ENCODE measurements at regions not wholly inside any gene's neighbourhood (a gene's known extent, or its start where the extent isn't known, plus 50 kb on each side); places are given as distances from the start of the nearest gene placed in this dataset.

DNA sequence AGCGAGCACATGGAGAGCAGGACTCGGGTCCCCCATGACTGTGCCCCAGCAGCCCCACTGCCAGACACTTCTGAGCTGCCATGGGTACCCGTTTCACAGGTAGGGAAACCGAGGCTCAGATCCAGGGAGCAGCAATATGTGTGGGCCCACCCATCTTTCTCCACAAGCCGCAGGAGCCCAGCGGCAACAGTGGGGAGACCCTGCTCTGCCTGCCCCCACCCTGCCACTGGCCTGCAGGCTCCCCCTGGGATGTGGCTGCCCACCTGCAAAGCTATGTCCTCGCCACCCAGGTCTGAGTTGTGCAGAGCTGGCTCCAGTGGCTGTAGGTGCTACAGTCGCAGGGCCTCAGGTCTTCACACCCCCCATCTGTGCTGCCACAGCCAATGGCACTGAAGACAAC lies 50.6 kb upstream of the C1QTNF9B start:
- DNase-seq (ENCODE audit: insufficient read length) (no peak), FAIRE-seq (no peak)
- TF ChIP-seq TAF1 (IDR thresholded peaks at IDR 0.05; ENCODE audit: borderline replicate concordance, low read depth, low read length) (no peak), POLR2A (IDR thresholded peaks at IDR 0.05; ENCODE audit: low read depth, low read length) (no peak), POLR2AphosphoS5 (IDR thresholded peaks at IDR 0.05; ENCODE audit: low read depth, low read length) (no peak)

DNA sequence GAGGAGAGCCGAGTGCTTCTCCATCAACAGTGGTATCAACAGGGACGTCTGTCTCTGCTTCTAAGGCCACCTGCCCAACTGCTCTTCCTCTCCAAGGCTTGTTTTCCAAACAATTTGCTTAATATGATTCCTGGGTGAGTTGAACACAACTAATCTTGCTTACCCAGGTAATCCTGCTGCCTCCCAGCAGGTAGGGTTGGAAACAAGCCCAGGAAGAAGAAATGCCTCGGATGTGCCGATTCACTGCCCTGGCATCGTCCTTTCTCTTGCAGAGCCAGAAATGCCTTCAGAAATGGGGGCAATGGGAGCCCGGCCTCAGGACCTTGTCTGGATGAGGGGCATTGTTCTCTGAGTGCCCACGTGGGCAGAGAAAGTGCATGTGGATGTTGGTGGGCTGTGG lies 51.9 kb upstream of the C1QTNF9B start:
- no peak for DNase-seq (ENCODE audit: insufficient read length)
- FAIRE-seq: no peak
- no peak for TF ChIP-seq POLR2AphosphoS5 (IDR thresholded peaks at IDR 0.05; ENCODE audit: low read depth, low read length)
- TF ChIP-seq TAF1 (IDR thresholded peaks at IDR 0.05; ENCODE audit: borderline replicate concordance, low read depth, low read length): no peak
- no peak for TF ChIP-seq POLR2A (IDR thresholded peaks at IDR 0.05; ENCODE audit: low read depth, low read length)

DNA sequence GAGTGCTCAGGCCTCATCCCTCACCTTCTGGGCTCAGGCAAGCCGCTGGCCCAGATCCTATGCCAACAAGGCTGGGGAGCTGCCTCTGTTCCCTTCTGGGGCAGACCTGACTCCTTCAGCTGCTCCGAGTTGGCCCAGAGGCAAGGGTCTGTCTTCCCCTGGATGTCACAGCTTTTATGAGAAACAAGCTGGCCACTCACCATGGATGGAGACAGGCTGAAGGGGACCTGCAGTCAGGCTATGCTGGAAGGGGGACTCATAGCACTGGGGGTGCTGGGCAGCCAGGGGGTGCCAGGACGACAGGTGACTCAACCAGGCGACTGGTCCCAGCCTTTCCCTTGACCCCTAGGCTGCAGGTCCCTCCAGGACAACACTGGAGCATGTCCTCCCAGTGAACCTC lies 52.4 kb upstream of the C1QTNF9B start:
- FAIRE-seq (no peak), DNase-seq (ENCODE audit: insufficient read length) (no peak)
- TF ChIP-seq TAF1 (IDR thresholded peaks at IDR 0.05; ENCODE audit: borderline replicate concordance, low read depth, low read length): no peak
- TF ChIP-seq POLR2A (IDR thresholded peaks at IDR 0.05; ENCODE audit: low read depth, low read length): no peak
- no peak for TF ChIP-seq POLR2AphosphoS5 (IDR thresholded peaks at IDR 0.05; ENCODE audit: low read depth, low read length)

DNA sequence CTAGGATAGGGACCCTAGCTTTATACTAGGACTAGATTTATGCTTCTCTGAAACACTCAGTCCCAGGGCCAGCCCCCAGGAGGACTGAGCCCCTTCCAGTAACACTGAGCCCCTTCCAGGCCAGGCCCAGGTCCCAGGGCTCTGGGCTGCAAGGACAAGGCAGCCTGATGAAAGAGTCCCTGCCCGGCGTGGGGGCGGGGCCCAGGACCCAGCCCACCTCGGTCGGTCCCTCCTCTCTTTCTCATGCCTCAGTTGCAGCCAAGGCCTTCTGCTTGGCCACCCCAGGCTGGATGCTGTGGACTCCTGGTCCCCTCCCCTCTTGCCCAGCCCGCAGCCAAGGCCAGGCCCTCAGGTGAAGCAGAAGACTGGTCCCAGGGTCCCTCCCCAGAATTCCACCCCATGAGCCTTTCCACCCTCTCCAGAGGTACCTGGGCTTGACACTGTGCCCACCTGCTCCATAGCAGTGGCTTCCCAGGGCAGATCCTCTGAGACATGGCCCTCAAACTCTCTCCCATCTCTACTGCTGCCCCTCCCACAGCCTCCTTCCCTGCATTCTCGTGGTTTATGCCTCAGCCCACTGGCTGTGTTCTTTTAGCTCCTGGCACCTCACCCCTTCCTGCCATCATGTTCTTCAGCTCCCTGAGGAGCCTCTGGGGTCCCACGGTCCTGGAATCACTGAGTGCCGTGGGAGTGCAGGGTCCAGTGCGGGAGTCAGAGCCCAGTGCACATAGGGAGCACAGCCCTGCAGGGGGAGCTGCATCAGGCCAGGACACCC lies 53.6 kb upstream of the C1QTNF9B start:
- DNase-seq (ENCODE audit: insufficient read length) (no peak), FAIRE-seq (no peak)

DNA sequence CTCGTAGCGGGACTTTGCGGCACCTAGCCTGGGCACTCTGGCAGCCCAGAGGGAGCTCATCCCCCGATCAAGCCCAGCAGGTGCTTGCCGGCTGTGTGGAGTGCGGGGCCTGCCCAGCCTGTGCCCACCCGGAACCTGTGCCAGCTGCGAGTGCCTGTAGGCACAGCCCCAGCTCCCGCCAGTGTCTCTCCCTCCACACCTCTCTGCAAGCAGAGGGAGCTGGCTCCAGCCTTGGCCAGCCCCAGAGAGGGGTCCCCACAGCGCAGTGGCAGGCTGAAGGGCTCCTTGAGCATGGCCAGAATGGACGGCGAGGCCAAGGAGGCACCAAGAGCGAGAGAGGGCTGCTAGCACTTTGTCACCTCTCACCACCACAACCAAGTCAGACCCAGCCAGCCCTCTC lies 55.5 kb upstream of the C1QTNF9B start:
- TF ChIP-seq POLR2A (IDR thresholded peaks at IDR 0.05; ENCODE audit: low read depth, low read length) (no peak), POLR2AphosphoS5 (IDR thresholded peaks at IDR 0.05; ENCODE audit: low read depth, low read length) (no peak), TAF1 (IDR thresholded peaks at IDR 0.05; ENCODE audit: borderline replicate concordance, low read depth, low read length) (no peak)
- FAIRE-seq: no peak

More for the DNA sequence above, 53.6 kb upstream of the C1QTNF9B start:
- no peak for TF ChIP-seq POLR2A (IDR thresholded peaks at IDR 0.05; ENCODE audit: low read depth, low read length)
- no peak for TF ChIP-seq TAF1 (IDR thresholded peaks at IDR 0.05; ENCODE audit: borderline replicate concordance, low read depth, low read length)
- no peak for TF ChIP-seq POLR2AphosphoS5 (IDR thresholded peaks at IDR 0.05; ENCODE audit: low read depth, low read length)

DNA sequence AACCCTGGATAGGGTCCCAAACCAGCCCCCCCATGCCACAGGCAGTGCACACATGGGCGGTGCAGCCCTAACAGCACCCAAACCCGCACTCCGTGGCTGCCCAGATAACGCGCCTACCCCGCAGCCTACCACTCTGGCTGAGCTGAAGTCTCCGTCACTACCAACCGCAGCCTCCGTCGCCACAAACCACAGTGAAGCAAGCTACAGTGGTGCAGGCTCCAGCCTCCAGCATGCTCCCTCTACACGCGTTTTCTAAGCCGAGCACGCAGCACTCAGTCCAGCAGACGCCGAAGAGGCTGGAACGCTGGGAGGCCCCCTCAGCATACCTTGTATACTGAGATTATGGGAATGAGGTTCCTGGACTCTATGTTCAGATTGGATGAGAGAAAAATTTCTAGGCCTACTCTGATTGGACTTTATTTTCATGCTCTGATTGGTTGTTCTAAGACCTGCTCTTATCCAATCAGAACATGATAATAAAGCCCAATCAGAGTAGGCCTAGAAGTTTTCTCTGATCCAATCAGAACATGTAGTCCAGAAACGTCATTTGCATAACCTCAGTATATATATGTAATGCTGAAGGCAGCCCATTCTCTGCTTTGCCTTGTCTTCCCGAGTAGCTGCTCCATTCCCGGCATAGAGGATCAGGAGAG lies 56.7 kb upstream of the C1QTNF9B start:
- TF ChIP-seq POLR2AphosphoS5 (IDR thresholded peaks at IDR 0.05; ENCODE audit: low read depth, low read length) (no peak), POLR2A (IDR thresholded peaks at IDR 0.05; ENCODE audit: low read depth, low read length) (no peak), TAF1 (IDR thresholded peaks at IDR 0.05; ENCODE audit: borderline replicate concordance, low read depth, low read length) (no peak)
- FAIRE-seq: no peak
- DNase-seq (ENCODE audit: insufficient read length): no peak

More for the DNA sequence above, 55.5 kb upstream of the C1QTNF9B start:
- no peak for DNase-seq (ENCODE audit: insufficient read length)

DNA sequence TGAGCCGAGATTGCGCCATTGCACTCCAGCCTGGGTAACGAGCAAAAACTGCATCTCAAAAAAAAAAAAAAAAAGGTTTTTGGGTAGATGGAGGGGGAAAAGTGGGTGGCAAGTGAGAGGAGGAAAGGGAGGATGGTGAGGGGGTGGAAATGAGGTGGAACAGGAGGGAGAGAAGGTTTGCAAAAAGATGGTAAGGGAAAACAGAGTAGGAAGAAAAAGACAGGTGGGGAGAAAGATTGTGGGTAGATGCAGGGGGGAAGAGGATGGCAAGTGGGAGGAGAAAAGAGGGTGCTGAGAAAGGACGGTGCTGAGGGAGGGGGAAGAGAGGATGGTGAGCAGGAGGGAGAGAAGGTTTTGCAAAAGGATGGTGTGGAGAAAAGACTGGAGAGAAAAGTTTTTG lies 57.8 kb upstream of the C1QTNF9B start:
- no peak for DNase-seq (ENCODE audit: insufficient read length)
- FAIRE-seq: no peak
- TF ChIP-seq POLR2A (IDR thresholded peaks at IDR 0.05; ENCODE audit: low read depth, low read length): no peak
- no peak for TF ChIP-seq TAF1 (IDR thresholded peaks at IDR 0.05; ENCODE audit: borderline replicate concordance, low read depth, low read length)
- TF ChIP-seq POLR2AphosphoS5 (IDR thresholded peaks at IDR 0.05; ENCODE audit: low read depth, low read length): no peak

DNA sequence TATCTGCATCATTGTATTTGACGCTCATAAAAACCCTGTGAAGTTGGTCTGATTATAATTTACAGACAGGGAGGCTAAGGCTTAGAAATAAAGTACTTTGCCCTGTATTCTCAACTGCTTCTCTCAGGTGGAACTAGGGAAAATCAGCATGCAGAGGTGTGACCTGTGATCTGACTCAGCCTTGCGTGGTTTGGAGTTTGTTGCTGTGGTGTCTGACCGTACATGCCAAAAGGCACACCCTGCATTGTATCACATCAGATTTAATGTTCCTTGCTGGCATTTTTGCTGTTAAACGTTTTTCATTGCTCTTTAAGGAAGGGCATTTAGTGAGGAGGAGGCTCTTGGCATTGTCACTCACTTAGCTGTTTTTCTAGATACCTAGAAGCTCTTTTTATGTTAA lies 58.8 kb upstream of the C1QTNF9B start:
- DNase-seq (ENCODE audit: insufficient read length): no peak
- no peak for TF ChIP-seq POLR2A (IDR thresholded peaks at IDR 0.05; ENCODE audit: low read depth, low read length)
- TF ChIP-seq POLR2AphosphoS5 (IDR thresholded peaks at IDR 0.05; ENCODE audit: low read depth, low read length): no peak
- no peak for TF ChIP-seq TAF1 (IDR thresholded peaks at IDR 0.05; ENCODE audit: borderline replicate concordance, low read depth, low read length)
- FAIRE-seq: no peak

DNA sequence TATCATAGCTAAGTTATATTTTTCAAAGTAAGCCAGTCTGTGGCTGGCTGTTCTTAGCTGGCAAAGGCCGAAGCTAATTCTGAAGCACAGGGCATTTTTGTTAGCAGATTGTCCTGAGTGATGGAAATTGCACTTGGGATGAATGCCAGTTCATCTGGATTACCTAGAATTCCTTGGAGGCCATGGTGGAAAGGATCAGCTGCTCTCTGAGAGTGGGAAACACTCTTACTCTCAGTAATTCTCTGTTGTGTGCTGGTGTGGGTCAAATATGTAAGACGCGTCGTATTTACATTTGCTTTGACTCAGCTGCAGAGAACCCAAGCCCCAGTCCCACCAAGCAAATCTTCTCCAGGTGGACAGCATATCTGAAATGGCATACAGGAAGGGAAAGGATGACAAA lies 60.7 kb upstream of the C1QTNF9B start:
- TF ChIP-seq POLR2A (IDR thresholded peaks at IDR 0.05; ENCODE audit: low read depth, low read length) (no peak), POLR2AphosphoS5 (IDR thresholded peaks at IDR 0.05; ENCODE audit: low read depth, low read length) (no peak), TAF1 (IDR thresholded peaks at IDR 0.05; ENCODE audit: borderline replicate concordance, low read depth, low read length) (no peak)
- DNase-seq (ENCODE audit: insufficient read length) (no peak), FAIRE-seq (no peak)

DNA sequence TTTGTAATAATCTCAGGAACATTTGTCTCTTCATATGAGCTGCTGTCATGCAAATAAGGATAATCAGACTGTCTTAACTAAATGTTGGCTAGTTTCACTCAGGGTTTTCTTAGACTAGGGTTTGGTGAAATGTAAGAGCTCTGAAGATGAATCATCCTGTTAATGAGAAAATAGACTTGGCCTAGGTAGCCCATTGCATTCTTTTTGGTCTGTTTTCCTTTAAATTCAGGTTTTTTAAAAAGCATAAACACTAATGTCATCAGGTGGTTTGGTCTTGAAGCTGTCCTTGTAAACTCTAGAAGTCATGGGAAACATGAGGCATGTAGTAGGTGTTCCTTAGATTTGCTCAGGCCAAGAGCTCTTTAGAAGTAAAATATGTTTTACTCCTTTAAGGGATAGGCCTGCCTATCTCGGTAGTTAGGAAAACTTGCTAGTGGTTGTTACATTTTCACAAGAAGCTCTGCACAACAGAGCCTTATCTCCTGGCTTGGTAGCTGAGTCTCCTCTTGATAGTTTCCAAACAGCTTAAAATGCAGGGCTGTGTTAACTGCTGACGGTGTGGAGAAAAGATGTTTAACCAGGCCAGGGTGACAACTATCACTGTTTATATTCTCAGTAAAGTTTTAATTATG lies 62.0 kb upstream of the C1QTNF9B start:
- no peak for TF ChIP-seq POLR2AphosphoS5 (IDR thresholded peaks at IDR 0.05; ENCODE audit: low read depth, low read length)
- no peak for TF ChIP-seq TAF1 (IDR thresholded peaks at IDR 0.05; ENCODE audit: borderline replicate concordance, low read depth, low read length)
- no peak for TF ChIP-seq POLR2A (IDR thresholded peaks at IDR 0.05; ENCODE audit: low read depth, low read length)
- FAIRE-seq (no peak), DNase-seq (ENCODE audit: insufficient read length) (no peak)

DNA sequence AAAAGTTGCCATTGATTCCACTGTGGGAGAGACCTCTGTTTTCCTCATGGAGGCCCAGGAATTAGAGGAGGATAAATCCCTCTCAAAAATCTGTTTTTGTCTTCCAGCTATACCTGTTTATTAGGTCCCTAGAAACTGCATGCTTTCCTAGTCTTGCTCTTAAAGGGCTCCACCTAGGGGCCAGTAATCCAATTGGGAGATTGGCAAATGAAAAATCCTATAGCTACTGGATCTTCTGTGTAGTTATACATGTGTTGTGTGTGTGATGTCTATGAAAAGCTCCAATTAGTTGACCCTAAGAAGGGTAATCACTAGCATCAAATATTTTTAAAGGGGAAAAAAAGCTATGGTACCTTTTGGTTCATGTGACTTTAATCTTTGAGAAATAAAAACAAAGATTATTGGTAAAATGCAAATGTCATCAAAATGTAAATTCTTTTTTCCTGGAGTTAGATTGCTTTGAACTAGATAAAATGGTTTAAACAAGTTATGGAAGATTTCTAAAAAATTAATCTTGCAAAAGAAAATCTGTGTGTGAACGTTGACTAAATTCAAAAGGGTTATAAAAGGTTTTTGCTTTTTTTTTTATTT lies 63.4 kb upstream of the C1QTNF9B start:
- FAIRE-seq: peak; percentile 5
- DNase-seq (ENCODE audit: insufficient read length): no peak
- no peak for TF ChIP-seq POLR2A (IDR thresholded peaks at IDR 0.05; ENCODE audit: low read depth, low read length)
